ENCODE measurements at regions not wholly inside any gene's neighbourhood (a gene's known extent, or its start where the extent isn't known, plus 50 kb on each side); places are given as distances from the start of the nearest gene placed in this dataset.

- DNase-seq: no peak
Observed at GRCh38 chr14:44010595-44010994, 496.5 kb downstream of the FSCB start.

- no peak for DNase-seq
Observed at GRCh38 chr14:44010071-44010470, 497.0 kb downstream of the FSCB start.

GRCh38 chr14:44009642-44010041 lies 497.4 kb downstream of the FSCB start:
- no peak for DNase-seq

GRCh38 chr14:43988989-43989388 lies 518.1 kb downstream of the FSCB start:
- no peak for DNase-seq

DNA sequence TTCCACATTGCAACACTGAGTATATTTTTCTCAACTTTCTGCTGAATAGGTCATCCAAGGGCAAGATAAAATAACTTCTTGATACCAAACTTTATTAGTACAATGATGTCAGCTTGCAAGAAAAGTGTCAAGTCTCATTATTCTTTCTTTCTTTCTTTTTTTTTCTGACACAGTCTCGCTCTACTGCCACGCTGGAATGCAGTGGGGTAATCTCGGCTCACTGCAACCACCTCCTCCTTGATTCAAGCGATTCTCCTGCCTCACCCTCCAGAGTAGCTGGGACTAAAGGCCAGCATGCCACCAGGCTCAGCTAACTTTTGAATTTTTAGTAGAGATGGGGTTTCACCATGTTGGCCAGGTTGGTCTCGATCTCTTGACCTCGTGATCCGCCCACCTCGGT lies 523.4 kb downstream of the FSCB start:
- DNase-seq: no peak

DNA sequence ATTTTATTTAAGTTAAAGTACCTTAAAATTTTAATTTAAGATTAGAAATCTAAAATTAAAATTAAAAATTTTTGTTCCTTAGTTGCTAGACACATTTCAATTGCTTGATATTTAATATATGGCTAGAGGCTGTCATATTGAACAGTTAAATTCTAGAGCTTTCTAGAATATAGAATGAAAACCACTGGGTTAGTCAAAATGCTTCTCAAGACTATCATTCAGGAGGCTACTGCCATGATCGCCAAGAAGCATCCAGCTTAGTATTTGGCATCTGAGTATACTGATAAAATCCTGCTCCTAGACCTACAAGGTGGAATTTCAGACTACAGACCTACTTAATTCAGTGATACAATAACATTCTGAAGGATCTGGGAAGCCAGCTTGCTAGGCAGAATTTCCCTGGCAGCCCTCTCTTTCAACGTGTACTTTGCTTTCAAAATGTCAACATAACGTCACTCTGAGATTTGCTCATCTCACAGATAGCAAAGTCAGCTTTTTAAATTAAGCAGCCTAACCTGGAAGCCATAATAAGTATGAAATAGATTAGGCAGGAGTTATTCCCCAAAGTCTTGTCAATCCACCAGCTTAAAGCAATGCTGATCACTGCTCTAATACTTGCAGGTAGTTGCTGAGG lies 525.8 kb downstream of the FSCB start:
- DNase-seq: no peak

DNA sequence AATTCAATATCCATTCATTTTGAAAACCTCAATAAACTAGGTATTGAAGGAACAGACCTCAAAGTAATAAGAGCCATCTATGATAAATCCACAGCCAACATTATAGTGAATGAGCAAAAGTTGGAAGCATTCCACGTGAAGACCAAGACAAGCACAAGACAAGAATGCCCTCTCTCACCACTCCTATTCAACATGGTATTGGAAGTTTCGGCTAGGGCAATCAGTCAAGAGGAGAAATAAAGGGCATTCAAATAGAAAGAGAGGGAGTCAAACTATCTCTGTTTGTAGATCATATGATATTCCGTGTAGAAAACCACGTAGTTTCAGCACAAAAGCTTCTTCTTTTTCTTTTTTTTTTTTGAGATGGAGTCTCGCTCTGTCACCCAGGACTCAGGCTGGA lies 550.3 kb downstream of the FSCB start:
- DNase-seq: no peak

DNA sequence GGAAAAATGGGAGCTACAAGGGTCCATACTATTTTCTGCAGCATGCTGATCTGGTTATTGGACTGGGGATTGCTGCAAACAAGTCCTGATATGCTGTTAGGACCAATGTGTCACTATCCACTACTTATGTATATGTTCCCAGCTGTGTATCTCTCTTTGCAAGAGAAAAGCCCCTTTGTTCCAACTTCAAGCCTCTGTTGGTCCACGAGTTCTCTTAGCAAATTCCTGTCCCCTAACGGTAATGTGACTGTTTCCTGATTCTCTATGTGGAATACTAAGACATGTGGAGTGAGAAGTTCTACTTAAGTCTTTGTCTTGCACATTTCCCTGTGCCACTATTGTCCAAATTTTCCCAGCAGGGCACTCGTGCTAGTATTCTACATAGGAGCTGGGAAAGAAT lies 557.7 kb downstream of the FSCB start:
- no peak for DNase-seq

DNA sequence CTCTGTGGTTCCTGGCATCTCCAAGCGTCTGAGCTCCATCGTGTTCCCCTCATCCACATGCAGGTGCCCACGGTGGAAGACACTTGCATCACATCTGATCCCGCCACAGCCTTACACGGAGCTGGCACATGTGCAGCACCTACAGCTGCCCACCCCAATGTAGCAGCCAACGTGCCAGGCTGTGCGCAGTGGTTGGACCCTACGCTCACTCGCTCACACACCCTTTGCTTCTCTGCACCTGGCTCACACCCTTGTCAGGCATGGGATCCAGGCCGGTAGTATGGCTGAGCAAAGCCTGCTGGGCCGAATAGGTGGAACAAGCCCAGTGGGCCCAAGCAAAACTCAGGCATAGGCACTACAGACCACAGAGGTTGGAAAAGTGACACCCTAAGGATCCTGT lies 567.2 kb downstream of the FSCB start:
- DNase-seq: no peak

GRCh38 chr14:43938588-43939281 lies 568.3 kb downstream of the FSCB start:
- DNase-seq: no peak

DNA sequence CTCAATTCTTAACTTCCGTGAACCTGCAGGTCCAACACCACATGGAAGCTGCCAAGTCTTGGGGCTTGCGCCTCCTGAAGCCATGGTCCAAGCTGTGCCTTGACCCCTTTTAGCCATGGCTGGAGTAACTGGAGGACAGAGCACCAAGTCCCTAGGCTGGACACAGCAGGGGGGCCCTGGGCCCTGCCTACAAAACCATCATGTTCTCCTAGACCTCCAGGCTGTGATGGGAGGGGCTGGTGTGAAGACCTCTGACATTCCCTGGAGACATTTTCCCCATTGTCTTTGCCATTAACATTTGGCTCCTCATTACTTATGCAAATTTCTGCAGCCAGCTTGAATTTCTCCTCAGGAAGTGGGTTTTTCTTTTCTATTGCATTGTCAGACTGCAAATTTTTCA lies 570.1 kb downstream of the FSCB start:
- no peak for DNase-seq

DNA sequence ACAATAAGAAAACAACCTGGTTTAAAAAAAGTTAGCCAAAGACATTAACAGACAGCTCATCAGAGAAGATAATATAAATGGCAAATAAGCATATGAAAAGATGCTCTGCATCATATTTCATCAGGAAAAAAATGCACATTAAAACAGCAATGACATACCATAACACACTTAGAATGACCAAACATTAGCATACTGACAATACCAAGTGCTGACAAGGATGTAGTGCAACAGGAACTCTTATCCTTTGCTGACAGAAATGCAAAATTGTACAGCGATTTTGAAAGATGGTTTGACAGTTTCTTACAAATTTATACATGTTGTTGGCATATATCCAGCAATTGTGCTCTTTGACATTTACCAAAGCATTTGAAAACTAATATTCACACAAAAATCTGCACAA lies 573.0 kb downstream of the FSCB start:
- no peak for DNase-seq

- no peak for DNase-seq
Observed at GRCh38 chr14:43914041-43914693, 592.9 kb downstream of the FSCB start.

- no peak for DNase-seq
Observed at GRCh38 chr14:43903209-43903608, 603.9 kb downstream of the FSCB start.

DNA sequence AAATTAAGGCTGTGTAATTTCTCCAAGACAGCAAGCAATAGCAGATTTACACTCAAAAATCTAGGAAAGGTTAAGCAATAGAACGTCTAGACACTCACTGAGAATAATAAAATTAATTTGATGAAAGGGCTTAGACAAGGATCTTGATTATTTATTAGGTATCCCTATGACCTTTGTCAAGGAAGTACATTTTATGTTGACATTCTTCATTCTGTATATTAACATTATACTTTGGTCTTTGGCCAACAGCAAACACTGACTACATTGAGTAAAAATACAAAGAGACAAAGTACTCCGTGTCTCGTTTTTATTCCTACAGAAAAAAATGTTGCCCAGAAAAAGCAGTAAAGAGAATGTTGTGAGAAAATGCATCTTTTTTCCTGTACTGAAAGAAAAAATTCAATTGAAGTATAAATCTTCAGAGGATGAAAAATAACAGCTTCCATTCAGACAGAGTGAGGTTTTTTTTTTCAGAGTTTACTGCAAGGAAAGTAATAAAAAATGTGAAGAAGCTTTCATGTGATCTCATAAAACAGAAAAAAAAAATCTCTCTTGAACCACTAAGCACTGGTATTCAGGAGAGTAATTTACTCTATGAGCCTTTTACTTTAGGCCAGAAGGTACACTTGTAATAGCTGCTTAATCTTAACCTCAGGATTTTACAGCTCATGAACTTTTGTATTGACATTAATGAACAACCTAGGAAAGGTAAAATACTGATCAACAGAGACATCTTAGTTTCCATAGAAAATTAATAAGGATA lies 605.0 kb downstream of the FSCB start:
- no peak for DNase-seq

- DNase-seq: no peak
Observed at GRCh38 chr14:43900173-43900655, 606.9 kb downstream of the FSCB start.

- DNase-seq: no peak
Observed at GRCh38 chr14:43898687-43899086, 608.4 kb downstream of the FSCB start.

DNA sequence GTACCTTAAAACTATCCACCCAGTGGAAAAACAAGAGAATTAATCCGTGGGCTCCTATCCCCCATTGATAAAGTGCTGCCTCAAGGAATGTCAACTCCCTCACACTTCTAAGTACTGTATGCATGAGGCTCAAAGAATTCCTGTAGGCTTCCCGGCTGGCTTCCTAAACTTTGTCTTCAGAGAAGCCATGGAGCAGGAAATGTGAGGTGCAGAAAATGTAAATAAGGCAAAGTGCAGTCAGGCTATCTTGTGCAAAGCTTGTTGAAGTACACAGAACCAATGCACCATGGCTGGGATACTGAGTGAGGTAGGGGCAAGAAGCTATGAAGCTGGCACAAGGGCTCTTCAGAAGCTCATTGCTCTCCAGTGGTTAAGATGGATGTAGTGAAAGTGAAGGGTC lies 611.0 kb downstream of the FSCB start:
- DNase-seq: no peak

GRCh38 chr14:43894534-43894933 lies 612.5 kb downstream of the FSCB start:
- DNase-seq: no peak

DNA sequence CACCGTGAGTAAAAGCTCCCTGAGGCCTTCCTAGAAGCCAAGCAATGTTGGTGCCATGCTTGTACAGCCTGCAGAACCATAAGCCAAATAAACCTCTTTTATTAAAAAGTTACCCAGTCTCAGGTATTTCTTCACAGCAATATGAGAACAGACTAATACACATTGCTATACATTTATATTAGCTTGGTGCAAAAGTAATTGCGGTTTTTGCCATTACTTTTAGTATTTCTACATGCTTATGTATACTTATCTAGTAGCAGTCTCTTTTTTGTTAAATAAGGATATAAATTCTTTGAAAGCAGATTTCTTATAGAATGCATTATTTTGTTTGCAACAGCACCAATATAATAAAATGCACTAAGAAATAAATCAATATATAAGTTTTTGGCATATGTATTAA lies 619.6 kb downstream of the FSCB start:
- no peak for DNase-seq

DNA sequence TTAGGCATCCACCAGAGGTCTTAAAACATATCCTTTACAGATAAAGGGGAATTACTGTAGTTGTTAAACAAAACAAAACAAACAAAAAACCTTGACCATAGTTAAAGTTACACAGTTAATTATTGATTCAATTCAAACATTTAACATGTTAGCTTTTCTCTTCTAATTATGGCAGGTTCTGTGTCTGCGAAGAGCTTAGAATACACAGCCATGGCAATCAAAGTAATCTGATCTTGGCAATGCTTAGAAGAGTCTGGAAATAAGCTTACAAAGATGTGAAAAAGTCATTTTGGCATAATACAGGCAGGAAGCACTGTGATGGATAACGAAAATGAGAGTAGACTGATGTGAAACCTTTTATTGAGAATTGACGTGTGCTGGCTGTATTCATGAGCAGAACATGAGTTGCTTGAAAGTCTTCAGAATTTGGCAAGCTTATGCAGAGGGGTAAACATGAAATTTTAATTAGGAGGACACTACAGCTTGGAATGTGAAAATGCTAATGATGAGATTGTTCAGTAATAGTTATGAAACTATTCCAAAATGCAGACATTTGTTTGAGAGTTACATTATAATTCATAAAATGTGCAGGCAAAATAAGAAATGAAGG lies 629.6 kb downstream of the FSCB start:
- DNase-seq: no peak
